ENCODE measurements at regions not wholly inside any gene's neighbourhood (a gene's known extent, or its start where the extent isn't known, plus 50 kb on each side); places are given as distances from the start of the nearest gene placed in this dataset.

GRCh38 chr1:50352428-50352827 is 70.8 kb downstream of the DMRTA2 start:
- no peaks in the 10 kb centered on the region for H3K4me1 ChIP-seq (ENCODE audit: insufficient read depth, low read length, severe bottlenecking)
- H3K4me3 ChIP-seq (ENCODE audit: low read depth, low read length, poor library complexity, severe bottlenecking): no peak overlapping the region
- H2AFZ ChIP-seq (ENCODE audit: low read length): no peak overlapping the region
- no peaks in the 10 kb centered on the region for H3K79me2 ChIP-seq (ENCODE audit: insufficient read depth, low read length)
- no peak overlapping the region for H3K27ac ChIP-seq (ENCODE audit: low read depth, low read length, poor library complexity, severe bottlenecking)
- H4K20me1 ChIP-seq (ENCODE audit: insufficient read depth, low read length): no peaks in the 10 kb centered on the region
- H3K27me3 ChIP-seq (ENCODE audit: insufficient read depth, low read length): no peaks in the 10 kb centered on the region
- no peaks in the 10 kb centered on the region for H3F3A ChIP-seq (ENCODE audit: insufficient read depth, low read length)
- H3K9me3 ChIP-seq (ENCODE audit: low read length): no peaks in the 10 kb centered on the region
- no peaks in the 10 kb centered on the region for H3K9me2 ChIP-seq (ENCODE audit: low read depth, low read length)
- H3K4me2 ChIP-seq (ENCODE audit: low read length): no peak overlapping the region
- H3K36me3 ChIP-seq (ENCODE audit: insufficient read depth, low read length): no peaks in the 10 kb centered on the region
- TF ChIP-seq CTCF (IDR thresholded peaks at IDR 0.05; ENCODE audit: low read length): no peak
- TF ChIP-seq EZH2 (IDR thresholded peaks at IDR 0.05; ENCODE audit: borderline replicate concordance, low read length): no peak
- H3K9ac ChIP-seq (ENCODE audit: low read length): no peak overlapping the region

- Histone ChIP-seq H3K4me1 (ENCODE audit: insufficient read depth, low read length, severe bottlenecking) (no peaks in the 10 kb centered on the region), H4K20me1 (ENCODE audit: insufficient read depth, low read length) (no peaks in the 10 kb centered on the region), H3K9me3 (ENCODE audit: low read length) (no peaks in the 10 kb centered on the region), H3F3A (ENCODE audit: insufficient read depth, low read length) (no peaks in the 10 kb centered on the region), H3K36me3 (ENCODE audit: insufficient read depth, low read length) (no peaks in the 10 kb centered on the region), H3K4me2 (ENCODE audit: low read length) (no peak overlapping the region), H3K9ac (ENCODE audit: low read length) (no peak overlapping the region), H3K27ac (ENCODE audit: low read depth, low read length, poor library complexity, severe bottlenecking) (no peak overlapping the region), H2AFZ (ENCODE audit: low read length) (no peak overlapping the region), H3K79me2 (ENCODE audit: insufficient read depth, low read length) (no peaks in the 10 kb centered on the region), H3K27me3 (ENCODE audit: insufficient read depth, low read length) (no peaks in the 10 kb centered on the region), H3K9me2 (ENCODE audit: low read depth, low read length) (no peaks in the 10 kb centered on the region), H3K4me3 (ENCODE audit: low read depth, low read length, poor library complexity, severe bottlenecking) (no peak overlapping the region)
- TF ChIP-seq EZH2 (IDR thresholded peaks at IDR 0.05; ENCODE audit: borderline replicate concordance, low read length) (no peak), CTCF (IDR thresholded peaks at IDR 0.05; ENCODE audit: low read length) (no peak)
These were observed 72.4 kb downstream of the DMRTA2 start for GRCh38 chr1:50350868-50351267.

- Histone ChIP-seq H3K9me3 (ENCODE audit: low read length) (no peaks in the 10 kb centered on the region), H3K9me2 (ENCODE audit: low read depth, low read length) (no peaks in the 10 kb centered on the region), H3K4me1 (ENCODE audit: insufficient read depth, low read length, severe bottlenecking) (no peaks in the 10 kb centered on the region), H3K27me3 (ENCODE audit: insufficient read depth, low read length) (no peaks in the 10 kb centered on the region), H3F3A (ENCODE audit: insufficient read depth, low read length) (no peaks in the 10 kb centered on the region), H3K4me3 (ENCODE audit: low read depth, low read length, poor library complexity, severe bottlenecking) (no peak overlapping the region), H3K79me2 (ENCODE audit: insufficient read depth, low read length) (no peaks in the 10 kb centered on the region), H3K9ac (ENCODE audit: low read length) (no peak overlapping the region), H2AFZ (ENCODE audit: low read length) (no peak overlapping the region), H4K20me1 (ENCODE audit: insufficient read depth, low read length) (no peaks in the 10 kb centered on the region), H3K36me3 (ENCODE audit: insufficient read depth, low read length) (no peaks in the 10 kb centered on the region), H3K27ac (ENCODE audit: low read depth, low read length, poor library complexity, severe bottlenecking) (no peak overlapping the region), H3K4me2 (ENCODE audit: low read length) (no peak overlapping the region)
- TF ChIP-seq CTCF (IDR thresholded peaks at IDR 0.05; ENCODE audit: low read length) (no peak), EZH2 (IDR thresholded peaks at IDR 0.05; ENCODE audit: borderline replicate concordance, low read length) (no peak)
These were observed 72.8 kb downstream of the DMRTA2 start for GRCh38 chr1:50350421-50350820.
